A549 (cell line): ENCODE measurements at regions not wholly inside any gene's neighbourhood (a gene's known extent, or its start where the extent isn't known, plus 50 kb on each side); places are given as distances from the start of the nearest gene placed in this dataset.

Experiments
- ATAC-seq, 2 experiments: fragments of 200-7000 bp in 1 of 2; fragments of >200 bp in 1 of 2; cut with Nextera tagmentation in 1 of 2; cut with Tn5 transposase in 1 of 2; 3 replicates each; pipeline versions ENCODE4 v1.8.0 to v1.9.1; 2018 to 2020; ENCODE audit warnings: mild to moderate bottlenecking in 1 of 2, moderate library complexity in 1 of 2
- CTCF ChIA-PET: fragments of 300-600 bp; sonication (Branson Sonifier 250); formaldehyde crosslinking; extraction: SDS; loops from one replicate; lab custom pipeline; 2021; ENCODE audit warnings: antibody characterized with exemption, inconsistent platforms; lab: Yijun Ruan, JAX
- POLR2A ChIA-PET: fragments of 350-600 bp; formaldehyde crosslinking; extraction: SDS; loops from one replicate; lab custom pipeline; 2021; ENCODE audit warnings: antibody characterized with exemption, inconsistent platforms; lab: Yijun Ruan, JAX
- DNase-seq, 2 experiments: peaks; one replicate each; pipeline versions ENCODE4 v3.0.0 to v3.0.0-alpha.2; 2011 to 2016; ENCODE audit warnings: low read depth in 1 of 2, low spot score in 1 of 2
- FAIRE-seq: peaks from 2 replicates; lab custom pipeline; 2011; peaks lifted over from hg19 to GRCh38; lab: Jason Lieb, UNC
- H3K27ac ChIP-seq, 2 experiments: fragments of >200 bp; sonication (Bioruptor Twin); formaldehyde crosslinking; 3 replicates each; pipeline ENCODE4 v1.5.1; 2016 to 2017
- H3K4me1 ChIP-seq: fragments of >200 bp; sonication (Bioruptor Twin); formaldehyde crosslinking; 3 replicates; pipeline ENCODE4 v1.6.1; 2016
- H3K4me2 ChIP-seq: fragments of >200 bp; sonication (Bioruptor Twin); formaldehyde crosslinking; 3 replicates; pipeline ENCODE4 v1.6.1; 2016
- H3K4me3 ChIP-seq: fragments of >200 bp; sonication (Bioruptor Twin); formaldehyde crosslinking; 3 replicates; pipeline ENCODE4 v1.5.1; 2016
- H3K9me3 ChIP-seq: fragments of >200 bp; sonication (Bioruptor Twin); formaldehyde crosslinking; 3 replicates; pipeline ENCODE4 v1.6.1; 2016
- FOSL2 ChIP-seq, 2 experiments: fragments of 450-650 bp in 1 of 2; fragments of >200 bp in 1 of 2; sonication (Bioruptor Twin) in 1 of 2; formaldehyde crosslinking; IDR thresholded peaks; 2 replicates each; pipeline versions ENCODE4 v1.5.0 to v1.6.1; 2016 to 2020; ENCODE audit warnings: mild to moderate bottlenecking in 1 of 2, moderate library complexity in 1 of 2
- GATA3 ChIP-seq: IDR thresholded peaks from 2 replicates; pipeline ENCODE4 v1.6.1; 2012; ENCODE audit warnings: borderline replicate concordance
- HEYL ChIP-seq: fragments of 250-450 bp; sonication (Bioruptor Pico); IDR thresholded peaks from 2 replicates; pipeline ENCODE4 v1.8.0; 2021; ENCODE audit warnings: mild to moderate bottlenecking, moderate library complexity
- HOXA7 ChIP-seq: fragments of 250-450 bp; sonication (Bioruptor Pico); IDR thresholded peaks from 2 replicates; pipeline ENCODE4 v1.5.0; 2020; ENCODE audit warnings: mild to moderate bottlenecking, moderate library complexity
- HOXB13 ChIP-seq: fragments of 250-450 bp; sonication (Bioruptor Pico); IDR thresholded peaks from 2 replicates; pipeline ENCODE4 v1.5.0; 2020; ENCODE audit warnings: low read depth, mild to moderate bottlenecking, moderate library complexity
- JUN ChIP-seq, 2 experiments: fragments of >200 bp; sonication (Bioruptor Twin); formaldehyde crosslinking; IDR thresholded peaks; 2 replicates in 1 of 2; 3 replicates in 1 of 2; pipeline ENCODE4 v1.6.1; 2016 to 2017
- KDM1A ChIP-seq: fragments of 200-600 bp; sonication (generic); IDR thresholded peaks from 2 replicates; pipeline ENCODE4 v1.6.1; 2016; ENCODE audit warnings: low read depth, mild to moderate bottlenecking
- MYC ChIP-seq: IDR thresholded peaks from 2 replicates; pipeline ENCODE4 v1.6.1; 2012; ENCODE audit warnings: mild to moderate bottlenecking, inconsistent platforms, low read length, improper control_type of control experiment, borderline replicate concordance
- NPAS2 ChIP-seq: fragments of 250-450 bp; sonication (Bioruptor Pico); IDR thresholded peaks from 2 replicates; pipeline ENCODE4 v1.8.0; 2022; ENCODE audit warnings: mild to moderate bottlenecking, moderate library complexity, borderline replicate concordance
- NR3C1 ChIP-seq: fragments of >200 bp; sonication (Bioruptor Twin); formaldehyde crosslinking; IDR thresholded peaks from 3 replicates; pipeline ENCODE4 v1.6.1; 2017
- PBX3 ChIP-seq: IDR thresholded peaks from 2 replicates; pipeline ENCODE4 v1.6.1; 2012
- PHF8 ChIP-seq: fragments of 200-600 bp; sonication (generic); IDR thresholded peaks from 2 replicates; pipeline ENCODE4 v1.6.1; 2016; ENCODE audit warnings: low read depth, mild to moderate bottlenecking, antibody characterized with exemption, moderate library complexity, borderline replicate concordance
- POLR2A ChIP-seq: IDR thresholded peaks from 2 replicates; pipeline ENCODE4 v1.6.1; 2012; ENCODE audit warnings: mild to moderate bottlenecking, low read length
- POLR2AphosphoS2 ChIP-seq: conservative IDR thresholded peaks from 2 replicates; pipeline ENCODE4 v1.6.1; 2012; ENCODE audit warnings: low read length, improper control_type of control experiment, inconsistent platforms
- RAD21 ChIP-seq, 2 experiments: fragments of >200 bp in 1 of 2; sonication (Bioruptor Twin) in 1 of 2; formaldehyde crosslinking in 1 of 2; IDR thresholded peaks in 1 of 2; conservative IDR thresholded peaks in 1 of 2; 2 replicates in 1 of 2; 3 replicates in 1 of 2; pipeline ENCODE4 v1.6.1; 2012 to 2018; ENCODE audit warnings: inconsistent platforms in 1 of 2
- RARB ChIP-seq: fragments of 250-450 bp; sonication (Bioruptor Pico); IDR thresholded peaks from 2 replicates; pipeline ENCODE4 v1.8.0; 2021; ENCODE audit warnings: mild to moderate bottlenecking, moderate library complexity
- RCOR1 ChIP-seq: fragments of 150-350 bp; IDR thresholded peaks from 2 replicates; pipeline ENCODE4 v1.6.1; 2014; ENCODE audit warnings: antibody characterized with exemption, low read length, low read depth
- RFX5 ChIP-seq: fragments of 450-650 bp; IDR thresholded peaks from 2 replicates; pipeline ENCODE4 v1.7.1; 2014; ENCODE audit warnings: antibody characterized with exemption, mild to moderate bottlenecking, moderate library complexity
- SREBF2 ChIP-seq: fragments of 450-650 bp; IDR thresholded peaks from 2 replicates; pipeline ENCODE4 v1.6.1; 2014; ENCODE audit warnings: mild to moderate bottlenecking, moderate library complexity
- TFCP2L1 ChIP-seq: fragments of 250-450 bp; sonication (Bioruptor Pico); IDR thresholded peaks from 2 replicates; pipeline ENCODE4 v1.5.0; 2021; ENCODE audit warnings: mild to moderate bottlenecking
- ZC3H11A ChIP-seq: fragments of 450-650 bp; IDR thresholded peaks from 2 replicates; pipeline ENCODE4 v1.6.1; 2014; ENCODE audit warnings: antibody characterized with exemption, mild to moderate bottlenecking
- ZFP36 ChIP-seq: fragments of 450-650 bp; IDR thresholded peaks from 2 replicates; pipeline ENCODE4 v1.6.1; 2014; ENCODE audit warnings: borderline replicate concordance; ENCODE audit not compliant: partially characterized antibody
- WGBS: methylation state at CpG from one replicate; pipeline ENCODE4 v1.1.6; 2017; ENCODE audit errors: missing lambda C conversion rate; 5-methylcytosine and 5-hydroxymethylcytosine counted together
- TF ChIP-seq, protein P1 (sequence below): IDR thresholded peaks from 2 replicates; pipeline ENCODE4 v1.6.1; 2012
- TF ChIP-seq, protein P2 (sequence below): fragments of >200 bp; sonication (Bioruptor Twin); formaldehyde crosslinking; IDR thresholded peaks from 2 replicates; pipeline ENCODE4 v1.6.1; 2016

DNA sequence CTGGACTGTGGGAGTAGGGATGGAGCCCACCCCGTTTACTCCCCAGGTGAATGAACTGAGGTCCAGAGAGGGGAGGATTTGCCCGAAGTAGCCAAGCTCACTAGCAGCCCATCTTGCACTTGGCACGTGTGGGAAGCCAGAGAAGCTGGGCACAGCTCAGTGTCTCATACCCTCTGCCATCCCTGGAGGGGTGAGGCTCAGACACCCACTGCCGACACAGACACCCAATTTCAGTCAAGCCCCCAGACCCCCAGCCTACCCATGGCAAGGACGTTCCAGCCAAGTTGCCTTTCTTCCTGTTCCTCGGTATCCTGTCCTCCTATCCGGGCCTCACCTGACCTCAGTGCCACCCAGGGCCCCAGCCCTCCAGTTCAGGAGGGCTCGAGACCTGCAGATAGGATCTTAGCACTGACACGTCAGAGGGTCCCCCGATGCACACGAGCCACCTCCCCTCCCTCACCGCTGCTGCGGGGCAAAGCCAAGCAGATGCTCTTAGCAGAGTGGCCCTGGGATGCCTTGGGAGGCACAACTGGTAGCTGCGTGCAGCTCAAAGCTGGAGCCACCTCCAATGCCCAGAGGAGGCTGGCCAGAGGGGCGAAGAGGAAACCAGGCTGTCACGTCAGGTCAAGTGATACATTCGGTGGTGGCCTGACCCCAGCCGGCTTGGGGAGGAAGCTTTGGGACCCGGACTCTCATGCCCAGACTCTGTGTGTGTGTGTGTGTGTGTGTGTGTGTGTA, 90.4 kb upstream of the TNRC6C start:
- no peak for ATAC-seq
- H3K4me1 ChIP-seq = no peaks in the 10 kb centered on the region
- no peak overlapping the region for H3K4me3 ChIP-seq
- 0 out of 2 replicates have a peak, but pooled peaks have one; percentile 5 for TF ChIP-seq POLR2A
- TF ChIP-seq HOXA7 (CRISPR knock-in tag) = no peak
- H3K9me3 ChIP-seq = no peaks in the 10 kb centered on the region
- ChIA-PET CTCF (interaction anchor here (1.4 kb wide), 1 partner anchor 18 kb away, joined by 3 read pairs; no protein-coding TSS in a partner anchor), POLR2A (interaction anchor here (1.7 to 1.9 kb wide), 2 partner anchors 90 kb away, joined by 3 to 18 read pairs; partner anchors contain the start of gene TNRC6C)
- 56% methylated on average over 18 of the region's 19 CpGs for WGBS
- FAIRE-seq = no peak
- H3K27ac ChIP-seq = no peak overlapping the region
- DNase-seq = no peak
- H3K4me2 ChIP-seq = no peak overlapping the region

DNA sequence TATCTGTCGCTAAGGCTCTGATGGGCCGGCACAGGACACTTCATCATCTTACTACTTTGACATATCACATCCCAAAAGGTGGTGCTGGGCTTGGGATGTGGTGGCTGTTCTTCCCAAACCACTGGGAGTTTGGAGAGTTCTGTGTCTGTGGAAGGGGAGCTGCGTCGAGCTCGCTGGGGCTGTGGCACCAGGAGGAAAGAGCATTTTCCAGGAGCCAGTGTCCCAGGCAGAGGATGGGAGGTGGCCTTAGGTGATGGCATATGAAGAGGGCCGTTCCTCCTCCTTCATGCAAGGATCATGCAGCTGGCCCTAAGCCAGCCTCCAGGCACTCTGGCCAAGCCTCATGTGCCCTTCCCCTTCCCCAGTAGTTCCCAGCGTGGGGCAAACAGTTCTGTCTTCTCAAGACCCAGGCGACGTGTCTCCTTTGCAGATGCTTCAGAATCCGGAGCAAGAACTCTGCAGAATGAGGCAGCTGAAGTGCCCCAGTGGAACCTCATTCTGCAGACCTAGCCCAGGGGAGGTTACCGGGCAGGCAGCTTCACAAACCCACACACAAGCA, 89.4 kb upstream of the TNRC6C start:
- ATAC-seq (no peak), DNase-seq (no peak), FAIRE-seq (no peak)
- WGBS = 48% methylated on average over 11 of the region's 11 CpGs
- Histone ChIP-seq H3K4me1 (no peaks in the 10 kb centered on the region), H3K4me3 (no peak overlapping the region), H3K27ac (no peak overlapping the region), H3K4me2 (no peak overlapping the region), H3K9me3 (no peaks in the 10 kb centered on the region)
- TF ChIP-seq POLR2A = no peak
- no peak for TF ChIP-seq GATA3
- no peak for TF ChIP-seq TFCP2L1 (CRISPR knock-in tag)
- TF ChIP-seq MYC = no peak
- TF ChIP-seq PHF8 = no peak
- no peak for TF ChIP-seq HEYL (CRISPR knock-in tag)
- TF ChIP-seq NR3C1 = no peak
- TF ChIP-seq RFX5 = no peak
- no peak for TF ChIP-seq RAD21 (conservative IDR thresholded peaks at IDR 0.05 in 1 of 2, IDR thresholded peaks at IDR 0.05 in 1 of 2)
- CTCF ChIA-PET = interaction anchor here (0.9 to 1.4 kb wide), 4 partner anchors 9 to 326 kb away, joined by 3 to 4 read pairs (median 3); no protein-coding TSS in a partner anchor
- POLR2A ChIA-PET = interaction anchor here (1.9 kb wide), 1 partner anchor 89 kb away, joined by 18 read pairs; the partner anchor contains the start of gene TNRC6C

- Histone ChIP-seq H3K4me2 (no peak overlapping the region), H3K27ac (no peak overlapping the region), H3K9me3 (no peaks in the 10 kb centered on the region), H3K4me3 (no peak overlapping the region), H3K4me1 (no peaks in the 10 kb centered on the region)
- CTCF ChIA-PET = interaction anchor here (0.7 to 1.4 kb wide), 6 partner anchors 10 to 327 kb away, joined by 3 to 4 read pairs (median 3); no protein-coding TSS in a partner anchor
- TF ChIP-seq SREBF2 (no peak), ZC3H11A (no peak), RARB (CRISPR knock-in tag) (no peak), NPAS2 (CRISPR knock-in tag) (no peak), JUN (IDR thresholded peaks at IDR 0.05) (no peak)
- TF ChIP-seq, protein P1, sequence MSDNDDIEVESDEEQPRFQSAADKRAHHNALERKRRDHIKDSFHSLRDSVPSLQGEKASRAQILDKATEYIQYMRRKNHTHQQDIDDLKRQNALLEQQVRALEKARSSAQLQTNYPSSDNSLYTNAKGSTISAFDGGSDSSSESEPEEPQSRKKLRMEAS = no peak
- TF ChIP-seq, protein P2, sequence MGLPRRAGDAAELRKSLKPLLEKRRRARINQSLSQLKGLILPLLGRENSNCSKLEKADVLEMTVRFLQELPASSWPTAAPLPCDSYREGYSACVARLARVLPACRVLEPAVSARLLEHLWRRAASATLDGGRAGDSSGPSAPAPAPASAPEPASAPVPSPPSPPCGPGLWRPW = no peak
- POLR2A ChIA-PET = interaction anchor here (1.9 kb wide), 1 partner anchor 89 kb away, joined by 18 read pairs; the partner anchor contains the start of gene TNRC6C
- FAIRE-seq (no peak), ATAC-seq (no peak), DNase-seq (no peak)
- WGBS = 41% methylated on average over 10 of the region's 10 CpGs
These were observed 88.8 kb upstream of the TNRC6C start for GRCh38 chr17:77869665-77870132.

- no peak for FAIRE-seq
- no peak for ATAC-seq
These were observed 86.3 kb upstream of the TNRC6C start for GRCh38 chr17:77872199-77872598.

More at GRCh38 chr17:77872199-77872598, 86.3 kb upstream of the TNRC6C start:
- ChIA-PET CTCF (no interaction called here), POLR2A (no interaction called here)
- Histone ChIP-seq H3K9me3 (peaks cover 24% of the 10 kb centered on the region), H3K4me2 (no peak overlapping the region), H3K27ac (no peak overlapping the region), H3K4me3 (no peak overlapping the region), H3K4me1 (no peaks in the 10 kb centered on the region)
- TF ChIP-seq HOXB13 (CRISPR knock-in tag) = no peak
- TF ChIP-seq ZFP36 = no peak
- TF ChIP-seq KDM1A = no peak
- TF ChIP-seq PHF8 = no peak
- TF ChIP-seq POLR2AphosphoS2 = no peak
- no peak for TF ChIP-seq PBX3
- TF ChIP-seq RCOR1 = no peak
- no peak for TF ChIP-seq FOSL2 (IDR thresholded peaks at IDR 0.05)
- no peak for TF ChIP-seq FOSL2 (CRISPR knock-in tag; IDR thresholded peaks at IDR 0.05)
- TF ChIP-seq, protein P2 = no peak
- no peak for TF ChIP-seq TFCP2L1 (CRISPR knock-in tag)
- no peak for DNase-seq
- 40% methylated on average over 11 of the region's 11 CpGs for WGBS
